ENCODE measurements at regions not wholly inside any gene's neighbourhood (a gene's known extent, or its start where the extent isn't known, plus 50 kb on each side); places are given as distances from the start of the nearest gene placed in this dataset.

- H3K4me1 ChIP-seq (ENCODE audit: low read length) = no peaks in the 10 kb centered on the region
- TF ChIP-seq CTCF (IDR thresholded peaks at IDR 0.05; ENCODE audit: low read depth, low read length) (no peak), EZH2phosphoT487 (IDR thresholded peaks at IDR 0.05; ENCODE audit: low read depth) (no peak)
- no peak overlapping the region for H3K9ac ChIP-seq (ENCODE audit: low read length)
- no peaks in the 10 kb centered on the region for H3K27me3 ChIP-seq (ENCODE audit: low read depth, low read length)
- no peak overlapping the region for H3K27ac ChIP-seq (ENCODE audit: low read length)
- no peak overlapping the region for H3K4me2 ChIP-seq (ENCODE audit: low read length)
- H3K4me3 ChIP-seq (ENCODE audit: low read length) = no peak overlapping the region
- H3K79me2 ChIP-seq (ENCODE audit: low read length) = no peaks in the 10 kb centered on the region
- no peak overlapping the region for H2AFZ ChIP-seq (ENCODE audit: low read depth, low read length)
- no peaks in the 10 kb centered on the region for H3K9me3 ChIP-seq (ENCODE audit: insufficient read depth, low read length)
- no peaks in the 10 kb centered on the region for H4K20me1 ChIP-seq (ENCODE audit: insufficient read depth, low read length)
- H3K36me3 ChIP-seq (replicated peaks; ENCODE audit: low read depth, low read length) = no peaks in the 10 kb centered on the region
These were observed 256.1 kb upstream of the RPL38 start for GRCh38 chr17:73947281-73947965.

GRCh38 chr17:73947966-73948355, 255.5 kb upstream of the RPL38 start:
- Histone ChIP-seq H3K36me3 (replicated peaks; ENCODE audit: low read depth, low read length) (no peaks in the 10 kb centered on the region), H3K4me2 (ENCODE audit: low read length) (no peak overlapping the region), H3K79me2 (ENCODE audit: low read length) (no peaks in the 10 kb centered on the region), H3K27ac (ENCODE audit: low read length) (no peak overlapping the region), H3K4me1 (ENCODE audit: low read length) (no peaks in the 10 kb centered on the region), H3K27me3 (ENCODE audit: low read depth, low read length) (no peaks in the 10 kb centered on the region), H3K9ac (ENCODE audit: low read length) (no peak overlapping the region), H3K4me3 (ENCODE audit: low read length) (no peak overlapping the region), H2AFZ (ENCODE audit: low read depth, low read length) (no peak overlapping the region), H4K20me1 (ENCODE audit: insufficient read depth, low read length) (no peaks in the 10 kb centered on the region), H3K9me3 (ENCODE audit: insufficient read depth, low read length) (no peaks in the 10 kb centered on the region)
- TF ChIP-seq CTCF (IDR thresholded peaks at IDR 0.05; ENCODE audit: low read depth, low read length) (no peak), EZH2phosphoT487 (IDR thresholded peaks at IDR 0.05; ENCODE audit: low read depth) (no peak)

GRCh38 chr17:73949903-73950592, 253.4 kb upstream of the RPL38 start:
- no peaks in the 10 kb centered on the region for H4K20me1 ChIP-seq (ENCODE audit: insufficient read depth, low read length)
- H3K4me1 ChIP-seq (ENCODE audit: low read length) = no peaks in the 10 kb centered on the region
- no peak overlapping the region for H3K4me3 ChIP-seq (ENCODE audit: low read length)
- no peak overlapping the region for H3K9ac ChIP-seq (ENCODE audit: low read length)
- H3K79me2 ChIP-seq (ENCODE audit: low read length) = no peaks in the 10 kb centered on the region
- H3K9me3 ChIP-seq (ENCODE audit: insufficient read depth, low read length) = no peaks in the 10 kb centered on the region
- no peak overlapping the region for H2AFZ ChIP-seq (ENCODE audit: low read depth, low read length)
- TF ChIP-seq EZH2phosphoT487 (IDR thresholded peaks at IDR 0.05; ENCODE audit: low read depth) = no peak
- TF ChIP-seq CTCF (IDR thresholded peaks at IDR 0.05; ENCODE audit: low read depth, low read length) = no peak
- H3K27me3 ChIP-seq (ENCODE audit: low read depth, low read length) = no peaks in the 10 kb centered on the region
- H3K4me2 ChIP-seq (ENCODE audit: low read length) = no peak overlapping the region
- H3K27ac ChIP-seq (ENCODE audit: low read length) = no peak overlapping the region
- H3K36me3 ChIP-seq (replicated peaks; ENCODE audit: low read depth, low read length) = no peaks in the 10 kb centered on the region

GRCh38 chr17:73950593-73950914, 252.9 kb upstream of the RPL38 start:
- Histone ChIP-seq H3K79me2 (ENCODE audit: low read length) (no peaks in the 10 kb centered on the region), H3K27ac (ENCODE audit: low read length) (no peak overlapping the region), H3K4me1 (ENCODE audit: low read length) (no peaks in the 10 kb centered on the region), H2AFZ (ENCODE audit: low read depth, low read length) (no peak overlapping the region), H3K36me3 (replicated peaks; ENCODE audit: low read depth, low read length) (no peaks in the 10 kb centered on the region), H3K4me2 (ENCODE audit: low read length) (no peak overlapping the region), H3K4me3 (ENCODE audit: low read length) (no peak overlapping the region), H4K20me1 (ENCODE audit: insufficient read depth, low read length) (no peaks in the 10 kb centered on the region), H3K9me3 (ENCODE audit: insufficient read depth, low read length) (no peaks in the 10 kb centered on the region), H3K9ac (ENCODE audit: low read length) (no peak overlapping the region), H3K27me3 (ENCODE audit: low read depth, low read length) (no peaks in the 10 kb centered on the region)
- TF ChIP-seq CTCF (IDR thresholded peaks at IDR 0.05; ENCODE audit: low read depth, low read length) (no peak), EZH2phosphoT487 (IDR thresholded peaks at IDR 0.05; ENCODE audit: low read depth) (no peak)

Data from OCI-LY3 (cell line).